Kidney tubule cell (primary cell): ENCODE measurements at regions not wholly inside any gene's neighbourhood (a gene's known extent, or its start where the extent isn't known, plus 50 kb on each side); places are given as distances from the start of the nearest gene placed in this dataset.
"Not testable (repeated sequence)": the region's sequence is repeated elsewhere in the genome, so short reads cannot be mapped to it uniquely, and the experiment has no call there.

Source experiments
- DNase-seq: peaks from one replicate; pipeline ENCODE4 v3.0.0-alpha.2; 2018; ENCODE audit warnings: low spot score

GRCh38 chr5:19233573-19233972 lies 754.4 kb downstream of the CDH18 start:
- no peak for DNase-seq

DNA sequence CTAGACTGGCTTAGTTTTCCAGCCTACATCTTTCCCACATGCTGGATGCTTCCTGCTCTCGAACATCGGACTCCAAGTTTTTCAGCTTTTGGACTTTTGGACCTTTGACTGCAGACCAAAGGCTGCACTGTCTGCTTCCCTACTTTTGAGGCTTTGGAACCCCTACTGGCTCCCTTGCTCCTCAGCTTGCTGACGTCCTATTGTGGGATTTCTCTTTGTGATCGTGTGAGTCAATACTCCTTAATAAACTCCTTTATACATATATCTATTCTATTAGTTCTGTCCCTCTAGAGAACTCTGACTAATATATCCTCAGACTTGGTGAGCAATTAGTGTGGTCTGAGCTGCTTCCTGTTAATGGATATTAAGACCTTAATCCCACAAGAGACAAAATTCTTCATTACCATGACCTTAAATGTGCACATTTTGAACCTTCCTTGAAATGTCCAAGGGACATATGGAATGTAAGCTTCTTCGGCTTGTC lies 752.9 kb downstream of the CDH18 start:
- peak; percentile 33 for DNase-seq

DNA sequence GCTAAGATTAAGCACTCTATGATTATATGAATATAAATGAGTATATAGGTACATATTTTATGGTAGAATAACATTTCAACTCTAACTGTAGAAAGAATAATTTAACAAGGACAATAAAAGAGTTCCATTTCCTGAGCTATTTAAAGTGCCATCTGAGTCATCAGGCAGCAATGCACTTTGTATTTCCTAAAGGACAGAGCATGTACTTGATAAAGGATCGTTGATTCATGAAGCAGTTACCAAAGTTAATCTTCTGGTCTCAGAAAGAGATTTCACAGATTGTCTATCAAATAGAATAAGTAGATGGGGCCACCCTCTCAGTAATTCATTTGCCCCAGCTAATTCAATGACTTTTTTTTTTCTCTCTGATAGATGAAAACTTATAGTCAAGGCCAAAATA lies 747.8 kb downstream of the CDH18 start:
- peak; percentile 42 for DNase-seq

- DNase-seq: peak; percentile 19
Measured at GRCh38 chr5:19241690-19242089, 746.3 kb downstream of the CDH18 start.

GRCh38 chr5:19246191-19246590 lies 741.8 kb downstream of the CDH18 start:
- DNase-seq: not testable (repeated sequence)

DNA sequence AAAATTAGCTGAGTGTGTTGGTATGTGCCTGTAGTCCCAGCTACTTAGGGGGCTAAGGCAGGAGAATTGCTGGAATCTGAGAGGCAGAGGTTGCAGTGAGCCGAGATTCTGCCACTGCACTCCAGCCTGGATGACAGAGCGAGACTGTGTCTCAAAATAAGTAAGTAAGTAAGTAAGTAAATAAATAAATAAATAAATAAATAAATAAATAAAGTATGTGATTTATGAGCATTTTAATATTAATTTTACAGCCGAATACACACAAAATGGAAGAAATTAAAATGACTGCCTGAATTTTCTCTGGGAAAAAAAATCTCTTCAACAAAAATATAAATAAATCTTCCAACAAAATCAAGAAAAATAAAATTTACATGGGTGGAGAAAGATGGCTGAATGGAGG lies 740.7 kb downstream of the CDH18 start:
- DNase-seq: no peak

GRCh38 chr5:19256036-19256435 lies 732.0 kb downstream of the CDH18 start:
- DNase-seq: no peak

DNA sequence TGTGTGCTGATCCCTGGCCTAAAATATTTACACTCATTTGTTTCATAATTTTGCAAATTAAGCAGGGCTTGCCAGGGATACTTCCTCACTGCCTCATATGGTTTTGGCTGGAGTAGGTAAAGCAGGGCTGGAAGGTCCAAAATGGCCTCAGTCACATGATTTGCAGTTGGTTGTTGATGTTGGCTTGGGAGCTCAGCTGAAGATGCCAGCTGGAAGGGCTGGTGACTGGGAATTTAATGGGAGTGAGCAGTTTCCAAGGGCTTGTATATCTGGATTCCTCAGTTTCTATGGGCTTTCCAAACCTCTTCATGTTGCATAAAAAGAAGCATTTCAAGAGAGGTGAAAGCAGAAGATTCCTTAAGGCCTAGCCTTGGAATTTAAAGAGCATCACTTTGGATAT lies 729.3 kb downstream of the CDH18 start:
- no peak for DNase-seq

GRCh38 chr5:19261879-19262278 lies 726.1 kb downstream of the CDH18 start:
- DNase-seq: no peak

DNA sequence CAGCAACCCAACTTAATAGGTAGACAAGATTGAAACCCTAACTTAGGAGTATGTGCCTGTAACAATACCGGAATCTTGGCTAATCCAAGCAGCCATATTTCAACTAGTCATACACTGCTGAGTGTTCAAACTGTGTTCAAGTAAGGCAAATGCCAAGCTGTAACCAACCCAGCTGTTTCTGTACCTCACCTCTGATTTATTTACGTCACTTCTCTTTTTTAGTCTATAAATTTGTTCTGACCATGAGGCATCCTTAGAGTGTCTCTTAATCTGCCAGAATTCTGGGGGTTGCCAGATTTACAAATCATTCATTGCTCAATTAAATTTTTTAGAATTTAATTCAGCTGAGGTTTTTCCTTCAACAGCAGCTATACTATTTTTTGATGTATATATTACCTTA lies 723.2 kb downstream of the CDH18 start:
- DNase-seq: no peak

DNA sequence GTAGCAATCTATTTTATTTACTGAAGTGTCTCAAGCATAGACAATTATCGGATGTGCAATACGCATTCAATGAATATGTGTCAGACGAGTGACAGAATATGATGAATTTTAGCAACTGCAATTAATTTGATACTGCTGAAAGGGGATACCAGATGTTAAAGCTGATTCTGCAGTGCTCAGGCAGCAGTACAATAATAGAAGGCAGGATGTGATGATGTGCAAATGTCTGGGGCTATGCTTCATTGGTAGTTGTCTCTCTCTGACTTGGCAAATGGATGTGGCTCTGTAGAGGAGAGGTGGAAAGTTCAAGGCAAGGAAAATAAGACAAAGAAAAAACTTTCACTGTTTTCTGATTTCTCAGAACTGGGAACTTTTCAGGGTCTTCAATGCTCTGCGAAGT lies 721.2 kb downstream of the CDH18 start:
- no peak for DNase-seq

DNA sequence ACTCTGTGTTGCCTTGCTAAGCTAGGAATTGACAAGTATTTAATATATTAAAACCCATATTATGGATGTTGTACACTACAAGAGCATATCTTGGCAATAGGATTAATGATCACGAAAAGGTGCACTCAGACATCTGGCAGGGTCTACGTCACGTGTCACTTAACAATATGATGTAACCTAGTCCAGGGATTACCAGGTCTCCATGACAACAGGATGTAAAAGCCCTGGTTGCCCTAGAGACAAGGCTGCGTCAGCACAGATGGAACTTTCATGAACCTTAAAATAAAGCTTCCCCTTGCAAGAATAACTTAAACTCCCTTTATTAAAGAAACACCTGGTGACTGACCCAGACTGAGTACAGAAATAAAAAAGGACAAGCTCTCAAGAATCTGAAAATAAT lies 717.8 kb downstream of the CDH18 start:
- DNase-seq: no peak

DNA sequence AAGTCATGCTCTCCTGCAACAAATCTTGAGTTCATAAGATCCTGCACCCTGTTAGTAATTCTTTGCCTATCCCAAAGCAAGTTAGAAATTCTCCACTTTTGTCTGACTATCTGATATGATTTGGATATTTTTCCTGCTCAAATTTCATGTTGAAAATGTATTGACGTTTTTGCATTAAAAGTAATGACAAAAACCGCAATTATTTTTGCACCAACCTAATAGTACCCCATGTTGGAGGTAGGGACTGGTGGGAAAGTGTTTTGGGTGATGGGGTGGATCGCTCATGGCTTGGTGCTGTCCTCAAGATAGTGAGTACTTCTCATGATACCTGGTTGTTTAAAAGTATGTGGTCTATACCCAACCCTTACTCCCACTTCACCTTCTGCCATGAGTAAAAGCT lies 713.4 kb downstream of the CDH18 start:
- no peak for DNase-seq

DNA sequence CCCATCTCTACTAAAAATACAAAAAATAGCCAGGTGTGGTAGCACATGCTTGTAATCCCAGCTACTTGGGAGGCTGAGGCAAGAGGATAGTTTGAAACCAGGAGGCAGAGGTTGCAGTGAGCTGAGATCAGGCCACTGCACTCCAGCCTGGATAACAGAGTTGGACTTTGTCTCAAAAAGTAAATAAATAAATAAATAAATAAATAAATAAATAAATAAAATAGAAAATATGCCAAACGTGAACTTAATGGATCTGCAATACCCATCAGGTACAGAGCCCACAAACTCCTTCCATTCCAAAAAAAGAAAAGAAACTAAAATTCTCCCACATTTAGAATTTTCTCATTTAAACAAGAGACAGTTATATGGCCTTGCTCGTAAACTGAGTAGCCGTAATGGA lies 702.7 kb downstream of the CDH18 start:
- no peak for DNase-seq

DNA sequence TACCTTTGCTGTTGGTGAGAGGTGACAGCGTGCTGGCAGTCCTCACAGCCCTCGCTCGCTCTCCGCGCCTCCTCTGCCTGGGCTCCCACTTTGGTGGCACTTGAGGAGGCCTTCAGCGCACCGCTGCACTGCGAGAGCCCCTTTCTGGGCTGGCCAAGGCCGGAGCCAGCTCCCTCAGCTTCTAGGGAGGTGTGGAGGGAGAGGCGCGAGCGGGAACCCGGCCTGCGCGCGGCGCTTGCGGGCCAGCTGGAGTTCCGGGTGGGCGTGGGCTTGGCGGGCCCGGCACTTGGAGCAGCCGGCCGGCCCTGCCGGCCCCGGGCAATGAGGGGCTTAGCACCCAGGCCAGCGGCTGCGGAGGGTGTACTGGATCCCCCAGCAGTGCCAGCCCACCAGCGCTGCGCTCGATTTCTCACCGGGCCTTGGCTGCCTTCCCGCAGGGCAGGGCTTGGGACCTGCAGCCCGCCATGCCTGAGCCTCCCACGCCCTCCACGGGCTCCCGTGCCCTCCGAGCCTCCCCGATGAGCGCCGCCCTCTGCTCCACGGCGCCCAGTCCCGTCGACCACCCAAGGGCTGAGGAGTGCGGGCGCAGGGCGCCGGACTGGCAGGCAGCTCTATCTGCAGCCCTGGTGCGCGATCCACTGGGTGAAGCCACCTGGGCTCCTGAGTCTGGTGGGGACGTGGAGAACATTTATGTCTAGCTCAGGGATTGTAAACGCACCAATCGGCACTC lies 700.3 kb downstream of the CDH18 start:
- DNase-seq: not testable (repeated sequence)

DNA sequence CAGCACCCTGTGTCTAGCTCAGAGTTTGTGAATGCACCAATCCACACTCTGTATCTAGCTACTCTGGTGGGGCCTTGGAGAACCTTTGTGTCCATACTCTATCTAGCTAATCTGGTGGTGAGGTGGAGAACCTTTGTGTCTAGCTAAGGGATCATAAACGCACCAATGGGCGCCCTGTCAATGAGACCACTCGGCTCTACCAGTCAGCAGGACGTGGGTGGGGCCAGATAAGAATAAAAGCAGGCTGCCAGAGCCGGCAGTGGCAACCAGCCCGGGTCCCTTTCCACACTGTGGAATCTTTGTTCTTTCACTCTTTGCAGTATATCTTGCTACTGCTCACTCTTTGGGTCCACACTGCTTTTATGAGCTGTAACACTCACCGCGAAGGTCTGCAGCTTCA lies 699.7 kb downstream of the CDH18 start:
- DNase-seq: not testable (repeated sequence)

- DNase-seq: no peak
Measured at GRCh38 chr5:19297934-19298333, 690.1 kb downstream of the CDH18 start.

- DNase-seq: no peak
Measured at GRCh38 chr5:19301271-19301670, 686.7 kb downstream of the CDH18 start.

DNA sequence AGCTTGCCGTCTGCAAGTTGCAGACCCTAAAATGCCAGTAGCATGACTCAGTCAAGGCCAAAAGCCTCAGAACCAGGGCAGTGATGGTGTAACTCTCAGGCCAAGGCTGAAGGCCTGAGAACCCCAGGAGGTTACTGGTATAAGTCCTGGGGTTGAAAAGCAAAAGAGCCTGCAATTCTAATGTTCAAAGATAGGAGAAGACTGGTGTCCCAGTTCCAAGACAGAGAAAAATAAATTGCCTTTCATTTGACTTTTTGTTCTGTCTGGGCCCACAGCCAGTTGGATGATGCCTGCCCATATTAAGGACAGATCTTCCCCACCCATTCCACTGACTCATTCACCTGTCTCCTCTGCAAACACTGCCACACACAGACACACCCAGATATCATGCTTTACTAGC lies 673.2 kb downstream of the CDH18 start:
- DNase-seq: peak; percentile 2

DNA sequence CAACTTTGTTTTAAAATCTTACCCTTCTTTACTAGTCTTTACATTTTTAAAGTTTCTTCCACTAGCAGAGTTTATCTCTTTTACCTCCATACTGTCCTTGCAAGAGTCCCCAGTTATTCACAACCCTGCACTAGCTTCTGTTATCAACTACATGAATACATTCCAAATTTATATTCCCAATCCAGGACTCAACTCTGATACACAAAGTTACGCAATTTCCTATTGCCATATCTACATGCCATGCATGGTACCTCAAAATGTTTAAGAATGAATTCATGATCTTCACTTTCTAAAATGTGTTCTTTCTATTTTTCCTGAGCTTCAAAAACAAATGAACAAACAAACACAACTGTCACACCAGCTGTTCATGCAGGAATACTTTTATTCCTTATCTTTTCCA lies 668.7 kb downstream of the CDH18 start:
- DNase-seq: no peak

GRCh38 chr5:19322716-19323485 lies 665.1 kb downstream of the CDH18 start:
- DNase-seq: peak; percentile 16

DNA sequence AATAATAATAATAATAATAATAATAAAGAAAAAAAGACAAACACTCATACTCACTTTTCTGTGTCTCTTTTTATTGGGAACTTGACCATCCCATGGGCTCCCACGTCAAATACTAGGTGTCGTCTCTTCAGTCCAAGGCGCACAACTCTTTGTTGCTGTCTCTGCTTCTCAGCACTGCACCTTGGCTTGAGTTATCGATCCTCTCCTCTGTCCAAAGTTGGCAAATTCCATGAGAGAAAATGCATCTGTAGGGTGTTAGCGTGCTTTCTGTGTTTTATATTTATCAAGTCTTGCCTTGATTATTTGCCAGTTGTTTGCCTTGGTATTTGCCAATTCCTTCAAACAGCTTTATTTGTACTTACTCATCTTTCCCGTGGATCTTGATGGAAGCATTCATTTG lies 653.7 kb downstream of the CDH18 start:
- DNase-seq: no peak

- DNase-seq: no peak
Measured at GRCh38 chr5:19342942-19343341, 645.1 kb downstream of the CDH18 start.

GRCh38 chr5:19352120-19352519 lies 635.9 kb downstream of the CDH18 start:
- no peak for DNase-seq
